A673 (cell line): ENCODE measurements at regions not wholly inside any gene's neighbourhood (a gene's known extent, or its start where the extent isn't known, plus 50 kb on each side); places are given as distances from the start of the nearest gene placed in this dataset.

Source experiments
- BruUV-seq: library from RNA; stranded (reverse); fragments of 400-500 nt; replicated peaks from 2 replicates; lab custom pipeline; 2021; lab: Mats Ljungman, UMichigan
- CTCF ChIA-PET: fragments of 300-600 bp; sonication (Branson Sonifier 250); formaldehyde crosslinking; loops from one replicate; lab custom pipeline; 2022; ENCODE audit warnings: antibody characterized with exemption; lab: Charles Lee
- POLR2A ChIA-PET: fragments of 300-600 bp; sonication (Branson Sonifier 250); formaldehyde crosslinking; loops from one replicate; lab custom pipeline; 2022; ENCODE audit warnings: antibody characterized with exemption; ENCODE audit not compliant: low non-redundant PET; lab: Charles Lee
- DNase-seq: peaks from one replicate; pipeline ENCODE4 v3.0.0-alpha.2; 2015; ENCODE audit warnings: low spot score
- H3K27ac ChIP-seq: fragments of 200-600 bp; sonication (generic); 2 replicates; pipeline ENCODE4 v1.5.1; 2016; ENCODE audit warnings: mixed run types, low read depth, mild to moderate bottlenecking, mixed read lengths, antibody characterized with exemption, low read length; ENCODE audit not compliant: poor library complexity, severe bottlenecking
- H3K27me3 ChIP-seq: fragments of 200-600 bp; sonication (generic); replicated peaks from 2 replicates; pipeline ENCODE4 v1.6.1; 2017; ENCODE audit warnings: mixed run types, low read depth, mild to moderate bottlenecking, mixed read lengths, antibody characterized with exemption, low read length; ENCODE audit not compliant: insufficient read depth, poor library complexity
- H3K36me3 ChIP-seq: fragments of 200-600 bp; sonication (generic); 2 replicates; pipeline ENCODE4 v1.6.1; 2016; ENCODE audit warnings: mixed run types, mild to moderate bottlenecking, mixed read lengths, antibody characterized with exemption, low read length; ENCODE audit not compliant: insufficient read depth, poor library complexity, severe bottlenecking
- H3K4me1 ChIP-seq: fragments of 200-600 bp; sonication (generic); 2 replicates; pipeline ENCODE4 v1.6.1; 2017; ENCODE audit warnings: mixed run types, mild to moderate bottlenecking, mixed read lengths, antibody characterized with exemption, low read length; ENCODE audit not compliant: insufficient read depth, poor library complexity, severe bottlenecking
- H3K4me3 ChIP-seq: fragments of 200-600 bp; sonication (generic); 2 replicates; pipeline ENCODE4 v1.5.1; 2016; ENCODE audit warnings: low read depth, mixed run types, mild to moderate bottlenecking, mixed read lengths, low read length; ENCODE audit not compliant: poor library complexity, severe bottlenecking
- H3K9me3 ChIP-seq: fragments of 200-600 bp; sonication (generic); 2 replicates; pipeline ENCODE4 v1.6.1; 2016; ENCODE audit warnings: mixed run types, low read depth, mild to moderate bottlenecking, mixed read lengths, antibody characterized with exemption, low read length; ENCODE audit not compliant: poor library complexity, severe bottlenecking
- CTCF ChIP-seq: fragments of 300-800, 200-600 bp; sonication (generic); conservative IDR thresholded peaks from 2 replicates; pipeline ENCODE4 v1.5.1; 2017; ENCODE audit warnings: low read depth, mild to moderate bottlenecking, antibody characterized with exemption, low read length, moderate library complexity, mixed read lengths
- EZH2 ChIP-seq: fragments of 200-600 bp; sonication (generic); IDR thresholded peaks from 2 replicates; pipeline ENCODE4 v1.6.1; 2017; ENCODE audit warnings: borderline replicate concordance, low read depth, mild to moderate bottlenecking, mixed read lengths, antibody characterized with exemption, low read length; ENCODE audit not compliant: poor library complexity, severe bottlenecking
- intact Hi-C: fragments of 100-400 bp; cut with micrococcal nuclease; formaldehyde crosslinking; loops from one replicate; pipeline ENCODE4 v1.10.0; 2022; ENCODE audit not compliant: unreplicated experiment

DNA sequence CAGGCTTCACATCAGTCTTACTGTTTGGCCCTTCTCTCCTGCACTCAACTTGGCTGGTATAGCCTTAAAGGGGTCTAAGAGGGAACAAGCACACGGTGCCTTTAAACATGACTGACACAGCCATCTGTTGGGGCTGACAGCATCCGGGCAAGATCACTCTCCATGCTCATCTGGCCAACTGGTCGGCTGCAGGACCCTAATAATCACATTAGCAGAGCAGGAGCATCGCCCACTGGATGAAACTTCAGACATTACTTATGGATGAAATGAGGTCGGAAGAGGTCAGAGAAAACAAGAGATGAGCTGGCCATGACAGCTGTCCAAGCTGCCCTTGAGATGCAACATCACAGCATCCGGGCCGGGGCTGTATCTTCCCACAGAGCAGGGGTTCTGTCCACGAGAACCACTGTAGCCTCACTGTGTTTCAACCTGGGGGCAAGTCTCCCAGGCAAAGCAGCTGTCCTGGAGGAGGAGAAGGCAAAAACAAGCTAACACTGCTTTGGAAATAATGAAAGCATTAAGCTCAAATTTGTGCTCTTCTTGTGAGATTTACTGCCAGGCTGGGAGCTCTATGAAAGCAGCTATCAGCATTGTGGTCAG is 94.4 kb upstream of the TTC29 start:
- Histone ChIP-seq H3K9me3 (no peaks in the 10 kb centered on the region), H3K27ac (no peak overlapping the region), H3K4me3 (no peak overlapping the region), H3K27me3 (no peaks in the 10 kb centered on the region), H3K36me3 (no peaks in the 10 kb centered on the region), H3K4me1 (no peaks in the 10 kb centered on the region)
- intact Hi-C loops, result no loop called here
- no peak for DNase-seq
- no TSS peak for BruUV-seq
- POLR2A ChIA-PET, result no interaction called here
- CTCF ChIA-PET, result no interaction called here
- TF ChIP-seq CTCF (no peak), EZH2 (no peak)

GRCh38 chr4:147040874-147041273 is 95.2 kb upstream of the TTC29 start:
- DNase-seq, result no peak
- no peak overlapping the region for H3K4me3 ChIP-seq
- no peaks in the 10 kb centered on the region for H3K27me3 ChIP-seq
- intact Hi-C loops, result no loop called here
- H3K36me3 ChIP-seq, result no peaks in the 10 kb centered on the region
- POLR2A ChIA-PET, result no interaction called here
- H3K27ac ChIP-seq, result no peak overlapping the region
- TF ChIP-seq CTCF (no peak), EZH2 (no peak)
- no TSS peak for BruUV-seq
- CTCF ChIA-PET, result no interaction called here
- H3K9me3 ChIP-seq, result no peaks in the 10 kb centered on the region
- H3K4me1 ChIP-seq, result no peaks in the 10 kb centered on the region

- DNase-seq, result no peak
- no peaks in the 10 kb centered on the region for H3K36me3 ChIP-seq
- ChIA-PET CTCF (interaction anchor here (0.5 kb wide), 1 partner anchor 94 kb away, joined by 5 read pairs; no protein-coding TSS in a partner anchor), POLR2A (interaction anchor here (0.7 kb wide), 1 partner anchor 120 kb away, joined by 3 read pairs; no protein-coding TSS in a partner anchor)
- intact Hi-C loops, result no loop called here
- no peaks in the 10 kb centered on the region for H3K9me3 ChIP-seq
- TF ChIP-seq CTCF (no peak), EZH2 (no peak)
- no peak overlapping the region for H3K27ac ChIP-seq
- H3K4me3 ChIP-seq, result no peak overlapping the region
- BruUV-seq, result no TSS peak
- H3K27me3 ChIP-seq, result no peaks in the 10 kb centered on the region
- no peaks in the 10 kb centered on the region for H3K4me1 ChIP-seq
Measured at GRCh38 chr4:147041376-147041775, 95.7 kb upstream of the TTC29 start.
